ENCODE measurements at regions not wholly inside any gene's neighbourhood (a gene's known extent, or its start where the extent isn't known, plus 50 kb on each side); places are given as distances from the start of the nearest gene placed in this dataset.

DNA sequence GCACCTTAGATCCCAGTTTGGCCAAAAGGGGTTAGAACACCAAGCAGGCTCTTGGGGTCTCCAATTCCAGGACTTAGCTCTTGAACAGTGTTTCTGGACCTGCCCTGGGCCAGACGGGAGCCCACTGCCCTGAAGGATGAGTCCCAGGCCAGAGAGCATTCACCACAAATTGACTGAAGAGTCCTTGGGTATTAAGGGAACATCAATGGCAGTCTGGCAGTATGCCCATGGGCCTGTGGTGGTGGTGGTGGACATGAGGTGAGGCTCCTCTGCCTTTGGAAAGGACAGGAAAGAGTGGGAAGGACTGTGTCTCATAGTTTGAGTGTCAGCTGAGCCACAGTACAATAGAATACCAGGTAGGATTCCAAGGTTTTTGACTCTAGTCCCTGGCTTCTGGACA, 960.0 kb downstream of the DIPK2A start:
- intact Hi-C loops (cut with DNase I): no loop called here
- 81 to 83% methylated on average over 1 of the region's 1 CpG for WGBS, 2 donors
- TF ChIP-seq, protein P1, sequence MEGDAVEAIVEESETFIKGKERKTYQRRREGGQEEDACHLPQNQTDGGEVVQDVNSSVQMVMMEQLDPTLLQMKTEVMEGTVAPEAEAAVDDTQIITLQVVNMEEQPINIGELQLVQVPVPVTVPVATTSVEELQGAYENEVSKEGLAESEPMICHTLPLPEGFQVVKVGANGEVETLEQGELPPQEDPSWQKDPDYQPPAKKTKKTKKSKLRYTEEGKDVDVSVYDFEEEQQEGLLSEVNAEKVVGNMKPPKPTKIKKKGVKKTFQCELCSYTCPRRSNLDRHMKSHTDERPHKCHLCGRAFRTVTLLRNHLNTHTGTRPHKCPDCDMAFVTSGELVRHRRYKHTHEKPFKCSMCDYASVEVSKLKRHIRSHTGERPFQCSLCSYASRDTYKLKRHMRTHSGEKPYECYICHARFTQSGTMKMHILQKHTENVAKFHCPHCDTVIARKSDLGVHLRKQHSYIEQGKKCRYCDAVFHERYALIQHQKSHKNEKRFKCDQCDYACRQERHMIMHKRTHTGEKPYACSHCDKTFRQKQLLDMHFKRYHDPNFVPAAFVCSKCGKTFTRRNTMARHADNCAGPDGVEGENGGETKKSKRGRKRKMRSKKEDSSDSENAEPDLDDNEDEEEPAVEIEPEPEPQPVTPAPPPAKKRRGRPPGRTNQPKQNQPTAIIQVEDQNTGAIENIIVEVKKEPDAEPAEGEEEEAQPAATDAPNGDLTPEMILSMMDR (IDR thresholded peaks at IDR 0.05): no peak
- no peak for TF ChIP-seq POLR2A (IDR thresholded peaks at IDR 0.05)
- no peak for TF ChIP-seq EP300 (IDR thresholded peaks at IDR 0.05)
- TF ChIP-seq POLR2AphosphoS5 (IDR thresholded peaks at IDR 0.05): no peak

DNA sequence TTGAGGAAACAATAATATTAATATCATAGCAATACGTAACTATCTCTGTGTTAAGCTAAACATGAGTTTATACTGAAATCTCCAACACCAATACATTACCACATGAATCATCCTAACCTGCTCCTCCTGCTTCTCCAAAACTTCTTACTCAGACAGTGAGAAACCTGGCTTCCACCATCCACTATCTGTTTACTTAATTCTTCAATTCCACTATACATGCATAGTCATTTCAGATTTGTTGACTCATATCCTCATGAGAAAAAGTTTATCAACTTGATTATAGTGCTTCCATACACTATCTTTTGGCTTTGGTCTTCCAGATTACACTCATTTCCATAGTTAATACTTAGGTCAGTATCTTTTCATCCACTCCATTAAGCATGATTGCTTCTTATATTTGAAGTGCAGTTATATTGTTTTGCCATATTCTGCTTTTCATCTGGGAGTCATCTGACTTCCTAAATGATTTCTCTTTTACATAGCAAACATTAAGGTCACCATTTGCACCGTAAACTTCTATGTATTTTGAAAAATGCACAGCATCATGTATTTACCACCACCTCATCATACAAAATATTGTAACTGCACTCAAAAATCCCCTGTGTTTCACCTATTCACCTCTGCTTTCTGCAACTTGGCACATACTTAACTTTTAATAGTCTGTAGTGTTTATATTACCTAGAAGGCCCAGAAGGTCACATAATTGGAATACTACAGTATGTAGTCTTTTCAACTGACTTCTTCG, 970.6 kb downstream of the DIPK2A start:
- no peaks in the 10 kb centered on the region for H3K36me3 ChIP-seq
- H3K27ac ChIP-seq: no peak overlapping the region
- TF ChIP-seq POLR2A (IDR thresholded peaks at IDR 0.05): no peak
- H3K4me3 ChIP-seq: no peak overlapping the region
- 60 to 76% methylated on average over 3 of the region's 3 CpGs for WGBS, 2 donors
- peaks cover 0 to 4% (median 0%) of the 10 kb centered on the region in 4 donors for H3K9me3 ChIP-seq
- no peaks in the 10 kb centered on the region for H3K4me1 ChIP-seq
- DNase-seq: no peak
- H3K27me3 ChIP-seq: no peaks in the 10 kb centered on the region
- intact Hi-C loops (cut with DNase I): no loop called here

More for the DNA sequence above, 960.0 kb downstream of the DIPK2A start:
- no peak for DNase-seq
- Histone ChIP-seq H3K4me3 (no peak overlapping the region), H3K27ac (no peak overlapping the region), H3K36me3 (no peaks in the 10 kb centered on the region), H3K27me3 (no peaks in the 10 kb centered on the region), H3K9me3 (no peaks in the 10 kb centered on the region), H3K4me1 (no peaks in the 10 kb centered on the region)

DNA sequence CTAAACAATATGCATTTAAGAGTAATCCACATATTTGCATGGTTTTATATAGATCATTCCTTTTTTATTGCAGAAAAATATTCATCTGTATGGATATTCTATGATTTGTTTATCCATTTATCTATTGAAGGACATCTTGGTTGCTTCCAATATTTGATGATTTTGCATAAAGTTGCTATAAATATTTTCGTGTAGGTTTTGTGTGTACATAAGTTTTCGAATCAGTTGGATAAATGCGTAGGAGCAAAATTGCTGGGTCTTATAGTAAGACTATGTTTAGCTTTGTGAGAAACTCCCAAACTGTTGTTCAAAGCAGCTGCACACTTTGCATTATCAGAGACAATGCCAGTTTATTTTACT, 971.2 kb downstream of the DIPK2A start:
- no peak for TF ChIP-seq POLR2A (IDR thresholded peaks at IDR 0.05)
- no peak for TF ChIP-seq POLR2AphosphoS5 (IDR thresholded peaks at IDR 0.05)
- no peak for TF ChIP-seq EP300 (IDR thresholded peaks at IDR 0.05)
- TF ChIP-seq, protein P1 (IDR thresholded peaks at IDR 0.05): no peak
- intact Hi-C loops (cut with DNase I): no loop called here
- 81 to 86% methylated on average over 3 of the region's 3 CpGs for WGBS, 2 donors
- no peak for DNase-seq
- Histone ChIP-seq H3K27me3 (no peaks in the 10 kb centered on the region), H3K4me1 (peaks cover 0 to 4% (median 0%) of the 10 kb centered on the region in 4 donors), H3K27ac (no peak overlapping the region), H3K36me3 (no peaks in the 10 kb centered on the region), H3K9me3 (peaks cover 0 to 4% (median 0%) of the 10 kb centered on the region in 4 donors), H3K4me3 (no peak overlapping the region)

DNA sequence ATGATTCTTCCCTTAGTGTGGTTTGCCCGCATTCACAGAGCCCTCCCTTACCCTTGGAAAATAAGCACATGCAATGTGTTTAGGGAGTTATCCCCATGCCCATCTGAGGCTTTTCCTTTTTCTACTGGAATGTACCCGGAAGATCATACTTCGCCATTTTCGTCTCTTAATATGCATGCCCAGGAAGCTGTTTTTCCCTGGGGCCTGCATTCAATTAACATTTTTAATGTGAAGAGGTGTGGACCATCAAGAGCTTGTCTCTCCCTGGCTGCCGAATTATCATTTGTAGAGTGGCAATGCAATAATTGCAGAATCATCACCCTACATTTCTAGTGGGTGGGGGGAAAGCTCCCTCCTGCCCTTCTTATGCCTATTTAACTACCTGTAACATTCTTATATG, 976.3 kb downstream of the DIPK2A start:
- intact Hi-C loops (cut with DNase I): no loop called here
- WGBS, 2 donors: 88 to 91% methylated on average over 5 of the region's 5 CpGs
- Histone ChIP-seq H3K36me3 (no peaks in the 10 kb centered on the region), H3K4me1 (peaks cover 0 to 22% (median 4%) of the 10 kb centered on the region in 4 donors), H3K9me3 (peaks cover 0 to 4% (median 0%) of the 10 kb centered on the region in 4 donors), H3K27me3 (no peaks in the 10 kb centered on the region), H3K4me3 (no peak overlapping the region), H3K27ac (peak overlapping the region in 1 of 4 donors; percentile 36)
- DNase-seq: no peak
- TF ChIP-seq, protein P1 (IDR thresholded peaks at IDR 0.05): no peak
- TF ChIP-seq EP300 (IDR thresholded peaks at IDR 0.05): no peak
- no peak for TF ChIP-seq POLR2A (IDR thresholded peaks at IDR 0.05)
- no peak for TF ChIP-seq POLR2AphosphoS5 (IDR thresholded peaks at IDR 0.05)

DNA sequence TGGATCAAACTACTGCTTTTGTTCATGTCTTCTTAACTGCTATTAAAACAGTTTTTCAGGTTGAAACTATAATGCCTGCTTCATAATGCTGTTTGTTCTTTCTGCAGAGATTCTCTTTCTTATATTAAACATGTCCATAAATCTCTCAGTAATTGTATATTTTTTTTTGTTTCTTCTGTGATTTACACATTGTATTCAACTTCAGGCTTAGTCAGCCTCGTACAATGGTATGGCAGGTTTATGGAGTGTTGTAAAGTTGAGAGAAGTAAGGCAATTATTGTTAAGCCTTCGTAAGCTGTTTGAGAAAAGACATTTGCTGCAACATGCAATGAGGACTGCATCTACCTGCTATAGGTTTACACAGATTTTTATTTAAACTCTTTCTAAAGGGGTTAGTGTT, 977.1 kb downstream of the DIPK2A start:
- no peak for DNase-seq
- intact Hi-C loops (cut with DNase I): no loop called here
- no peak overlapping the region for H3K4me3 ChIP-seq
- 30 to 53% methylated on average over 2 of the region's 2 CpGs for WGBS, 2 donors
- TF ChIP-seq, protein P1 (IDR thresholded peaks at IDR 0.05): no peak
- peak in 2 of 4 donors; percentile 66 to 74 for TF ChIP-seq POLR2AphosphoS5 (IDR thresholded peaks at IDR 0.05)
- TF ChIP-seq POLR2A (IDR thresholded peaks at IDR 0.05): no peak
- TF ChIP-seq EP300 (IDR thresholded peaks at IDR 0.05): peak in 1 of 4 donors; percentile 14
- peaks cover 0 to 22% (median 4%) of the 10 kb centered on the region in 4 donors for H3K4me1 ChIP-seq
- peak overlapping the region in 1 of 4 donors; percentile 36 for H3K27ac ChIP-seq
- H3K27me3 ChIP-seq: no peaks in the 10 kb centered on the region
- no peaks in the 10 kb centered on the region for H3K36me3 ChIP-seq
- peaks cover 0 to 4% (median 0%) of the 10 kb centered on the region in 4 donors for H3K9me3 ChIP-seq

Data from sigmoid colon (tissue), 6 donors.